Adipocyte (in vitro differentiated cells): ENCODE measurements at regions not wholly inside any gene's neighbourhood (a gene's known extent, or its start where the extent isn't known, plus 50 kb on each side); places are given as distances from the start of the nearest gene placed in this dataset.

Experiments
- DNase-seq: peaks from one replicate; pipeline ENCODE4 v3.0.0-alpha.2; 2015; ENCODE audit warnings: low read depth
- H3K27me3 ChIP-seq: replicated peaks from 2 replicates; pipeline ENCODE4 v1.7.0; 2013; ENCODE audit warnings: mild to moderate bottlenecking, low read length, moderate library complexity; ENCODE audit not compliant: control insufficient read depth, insufficient read depth
- H3K36me3 ChIP-seq: 2 replicates; pipeline ENCODE4 v1.7.0; 2013; ENCODE audit warnings: low read length, mild to moderate bottlenecking, moderate library complexity; ENCODE audit not compliant: control insufficient read depth, insufficient read depth, severe bottlenecking
- H3K4me1 ChIP-seq: 2 replicates; pipeline ENCODE4 v1.7.0; 2013; ENCODE audit warnings: mild to moderate bottlenecking, low read length, moderate library complexity; ENCODE audit not compliant: control insufficient read depth, insufficient read depth
- H3K4me3 ChIP-seq: 2 replicates; pipeline ENCODE4 v1.7.0; 2013; ENCODE audit warnings: mild to moderate bottlenecking, low read length, moderate library complexity
- H3K9ac ChIP-seq: 2 replicates; pipeline ENCODE4 v1.7.0; 2013; ENCODE audit warnings: mild to moderate bottlenecking, low read length, moderate library complexity
- H3K9me3 ChIP-seq: 2 replicates; pipeline ENCODE4 v1.7.0; 2013; ENCODE audit warnings: mild to moderate bottlenecking, low read length, moderate library complexity; ENCODE audit not compliant: control insufficient read depth

GRCh38 chr18:67977067-67977616 lies 460.6 kb upstream of the DSEL start:
- DNase-seq = no peak
- Histone ChIP-seq H3K4me1 (no peaks in the 10 kb centered on the region), H3K9ac (no peak overlapping the region), H3K27me3 (no peaks in the 10 kb centered on the region), H3K9me3 (no peaks in the 10 kb centered on the region), H3K4me3 (no peak overlapping the region), H3K36me3 (no peaks in the 10 kb centered on the region)

- Histone ChIP-seq H3K27me3 (no peaks in the 10 kb centered on the region), H3K9me3 (no peaks in the 10 kb centered on the region), H3K4me3 (no peak overlapping the region), H3K4me1 (no peaks in the 10 kb centered on the region), H3K9ac (no peak overlapping the region), H3K36me3 (no peaks in the 10 kb centered on the region)
- DNase-seq = peak; percentile 42
These were observed 457.4 kb upstream of the DSEL start for GRCh38 chr18:67973916-67974315.

- H3K27me3 ChIP-seq = no peaks in the 10 kb centered on the region
- H3K9ac ChIP-seq = no peak overlapping the region
- H3K36me3 ChIP-seq = no peaks in the 10 kb centered on the region
- H3K4me1 ChIP-seq = no peaks in the 10 kb centered on the region
- no peaks in the 10 kb centered on the region for H3K9me3 ChIP-seq
- no peak overlapping the region for H3K4me3 ChIP-seq
- DNase-seq = no peak
These were observed 452.9 kb upstream of the DSEL start for GRCh38 chr18:67969458-67969857.

GRCh38 chr18:67966224-67966623 lies 449.7 kb upstream of the DSEL start:
- Histone ChIP-seq H3K9me3 (no peaks in the 10 kb centered on the region), H3K27me3 (no peaks in the 10 kb centered on the region), H3K4me1 (no peaks in the 10 kb centered on the region), H3K36me3 (no peaks in the 10 kb centered on the region), H3K9ac (no peak overlapping the region), H3K4me3 (no peak overlapping the region)
- DNase-seq = no peak

- Histone ChIP-seq H3K4me3 (no peak overlapping the region), H3K27me3 (no peaks in the 10 kb centered on the region), H3K9me3 (no peaks in the 10 kb centered on the region), H3K9ac (no peak overlapping the region), H3K36me3 (no peaks in the 10 kb centered on the region), H3K4me1 (no peaks in the 10 kb centered on the region)
- DNase-seq = no peak
These were observed 447.9 kb upstream of the DSEL start for GRCh38 chr18:67964462-67964861.

GRCh38 chr18:67961701-67962440 lies 445.4 kb upstream of the DSEL start:
- Histone ChIP-seq H3K9ac (no peak overlapping the region), H3K36me3 (no peaks in the 10 kb centered on the region), H3K27me3 (no peaks in the 10 kb centered on the region), H3K4me3 (no peak overlapping the region), H3K9me3 (no peaks in the 10 kb centered on the region), H3K4me1 (no peaks in the 10 kb centered on the region)
- DNase-seq = no peak

- Histone ChIP-seq H3K9me3 (no peaks in the 10 kb centered on the region), H3K4me1 (no peaks in the 10 kb centered on the region), H3K4me3 (no peak overlapping the region), H3K9ac (no peak overlapping the region), H3K27me3 (no peaks in the 10 kb centered on the region), H3K36me3 (no peaks in the 10 kb centered on the region)
- DNase-seq = no peak
These were observed 441.2 kb upstream of the DSEL start for GRCh38 chr18:67957684-67958083.

GRCh38 chr18:67954594-67954993 lies 438.1 kb upstream of the DSEL start:
- Histone ChIP-seq H3K4me3 (no peak overlapping the region), H3K36me3 (no peaks in the 10 kb centered on the region), H3K27me3 (no peaks in the 10 kb centered on the region), H3K9me3 (no peaks in the 10 kb centered on the region), H3K9ac (no peak overlapping the region), H3K4me1 (no peaks in the 10 kb centered on the region)
- no peak for DNase-seq

GRCh38 chr18:67951137-67951536 lies 434.6 kb upstream of the DSEL start:
- no peaks in the 10 kb centered on the region for H3K27me3 ChIP-seq
- no peak overlapping the region for H3K4me3 ChIP-seq
- H3K9me3 ChIP-seq = no peaks in the 10 kb centered on the region
- no peaks in the 10 kb centered on the region for H3K36me3 ChIP-seq
- H3K4me1 ChIP-seq = no peaks in the 10 kb centered on the region
- H3K9ac ChIP-seq = no peak overlapping the region
- peak; percentile 29 for DNase-seq

GRCh38 chr18:67938660-67939059 lies 422.1 kb upstream of the DSEL start:
- Histone ChIP-seq H3K4me3 (no peak overlapping the region), H3K36me3 (no peaks in the 10 kb centered on the region), H3K9me3 (peaks cover 6% of the 10 kb centered on the region), H3K4me1 (peaks cover 4% of the 10 kb centered on the region), H3K27me3 (no peaks in the 10 kb centered on the region), H3K9ac (no peak overlapping the region)
- DNase-seq = peak; percentile 59

- Histone ChIP-seq H3K9me3 (peaks cover 6% of the 10 kb centered on the region), H3K9ac (no peak overlapping the region), H3K27me3 (no peaks in the 10 kb centered on the region), H3K36me3 (no peaks in the 10 kb centered on the region), H3K4me3 (no peak overlapping the region), H3K4me1 (peaks cover 19% of the 10 kb centered on the region)
- DNase-seq = no peak
These were observed 419.1 kb upstream of the DSEL start for GRCh38 chr18:67935638-67936037.

GRCh38 chr18:67933271-67933670 lies 416.8 kb upstream of the DSEL start:
- DNase-seq = no peak
- Histone ChIP-seq H3K36me3 (no peaks in the 10 kb centered on the region), H3K9me3 (no peaks in the 10 kb centered on the region), H3K4me3 (no peak overlapping the region), H3K4me1 (peaks cover 20% of the 10 kb centered on the region), H3K9ac (no peak overlapping the region), H3K27me3 (no peaks in the 10 kb centered on the region)
